GM19397 (cell line): ENCODE measurements at regions not wholly inside any gene's neighbourhood (a gene's known extent, or its start where the extent isn't known, plus 50 kb on each side); places are given as distances from the start of the nearest gene placed in this dataset.

Experiments used
- ATAC-seq: cut with Tn5 transposase; IDR thresholded peaks from one replicate; pipeline ENCODE4 v1.9.1; 2021; ENCODE audit warnings: mild to moderate bottlenecking, moderate library complexity; ENCODE audit not compliant: unreplicated experiment

GRCh38 chr11:97361812-97362378, 972.1 kb downstream of the JRKL start:
- ATAC-seq, result no peak

GRCh38 chr11:97363331-97363730, 973.5 kb downstream of the JRKL start:
- no peak for ATAC-seq

- ATAC-seq, result no peak
Measured at GRCh38 chr11:97364047-97364446, 974.2 kb downstream of the JRKL start.

- no peak for ATAC-seq
Measured at GRCh38 chr11:97367406-97368083, 977.7 kb downstream of the JRKL start.

- ATAC-seq, result no peak
Measured at GRCh38 chr11:97389270-97389669, 999.5 kb downstream of the JRKL start.

- ATAC-seq, result no peak
Measured at GRCh38 chr11:97398246-97398645, 1008.4 kb downstream of the JRKL start.

- no peak for ATAC-seq
Measured at GRCh38 chr11:97409141-97409540, 1019.3 kb downstream of the JRKL start.

- ATAC-seq, result no peak
Measured at GRCh38 chr11:97414801-97415200, 1025.0 kb downstream of the JRKL start.

GRCh38 chr11:97419729-97420128, 1029.9 kb downstream of the JRKL start:
- ATAC-seq, result no peak

- ATAC-seq, result no peak
Measured at GRCh38 chr11:97428247-97428790, 1038.5 kb downstream of the JRKL start.

- ATAC-seq, result no peak
Measured at GRCh38 chr11:97430877-97431276, 1041.1 kb downstream of the JRKL start.

- no peak for ATAC-seq
Measured at GRCh38 chr11:97432926-97433325, 1043.1 kb downstream of the JRKL start.

GRCh38 chr11:97445561-97445960, 1055.7 kb downstream of the JRKL start:
- no peak for ATAC-seq

- ATAC-seq, result no peak
Measured at GRCh38 chr11:97451441-97451840, 1061.6 kb downstream of the JRKL start.

- ATAC-seq, result no peak
Measured at GRCh38 chr11:97454988-97455387, 1065.2 kb downstream of the JRKL start.

GRCh38 chr11:97460091-97460490, 1070.3 kb downstream of the JRKL start:
- ATAC-seq, result no peak

GRCh38 chr11:97461044-97461880, 1071.4 kb downstream of the JRKL start:
- no peak for ATAC-seq

- no peak for ATAC-seq
Measured at GRCh38 chr11:97461934-97462333, 1072.1 kb downstream of the JRKL start.

GRCh38 chr11:97463891-97464290, 1074.1 kb downstream of the JRKL start:
- ATAC-seq, result no peak

GRCh38 chr11:97471480-97471879, 1081.7 kb downstream of the JRKL start:
- no peak for ATAC-seq

GRCh38 chr11:97487387-97487786, 1097.6 kb downstream of the JRKL start:
- no peak for ATAC-seq

GRCh38 chr11:97498891-97499290, 1109.1 kb downstream of the JRKL start:
- no peak for ATAC-seq
